Fibroblast of skin of left quadriceps (primary cell): ENCODE measurements at regions not wholly inside any gene's neighbourhood (a gene's known extent, or its start where the extent isn't known, plus 50 kb on each side); places are given as distances from the start of the nearest gene placed in this dataset.

ENCODE experiments used
- DNase-seq, 2 experiments: peaks; one replicate each; pipeline ENCODE4 v3.0.0-alpha.2; 2013; ENCODE audit warnings: low read depth in 2 of 2

DNA sequence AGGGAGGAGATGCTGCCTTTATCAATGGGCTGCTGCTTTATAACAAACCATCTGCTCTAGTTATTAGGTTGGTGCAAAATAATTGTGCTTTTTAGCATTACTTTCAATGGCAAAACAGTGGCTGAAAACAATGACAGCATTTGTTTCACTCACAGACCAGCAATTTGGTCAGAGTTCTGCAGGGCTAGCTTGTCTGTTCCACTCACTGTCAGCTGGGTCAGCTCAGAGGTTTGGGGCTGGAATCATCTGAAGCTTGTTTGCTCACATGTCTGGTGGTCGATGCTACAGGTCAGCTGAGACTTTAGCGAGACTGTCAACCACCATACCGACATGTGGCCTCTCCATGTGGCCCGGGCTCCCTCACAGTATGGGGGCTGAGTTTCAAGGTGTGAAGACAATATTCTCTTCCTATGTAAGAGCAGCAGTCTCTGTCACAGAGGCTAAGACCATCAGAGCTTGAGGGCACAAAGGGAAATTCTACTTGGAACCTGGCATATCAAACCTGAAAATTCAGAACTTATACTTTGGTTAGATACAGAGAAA, 81.3 kb upstream of the LIMCH1 start:
- DNase-seq: no peak

DNA sequence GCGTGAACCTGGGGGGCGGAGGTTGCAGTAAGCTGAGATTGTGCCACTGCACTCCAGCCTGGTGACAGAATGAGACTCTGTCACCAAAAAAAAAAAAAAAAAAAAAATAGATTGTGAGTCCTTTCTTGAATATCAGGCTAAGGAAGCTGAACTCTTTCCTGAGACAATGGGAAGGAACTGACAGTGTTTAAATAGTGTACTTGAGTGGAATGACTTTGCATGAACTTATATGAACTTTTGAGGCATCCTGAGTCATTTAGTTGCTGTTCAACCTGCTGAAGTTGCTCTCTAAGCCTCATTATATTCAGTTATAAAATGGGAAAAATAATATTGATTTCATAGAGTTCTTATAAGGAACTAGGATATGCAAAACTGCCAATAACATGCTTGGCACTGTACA, 79.3 kb upstream of the LIMCH1 start:
- DNase-seq: no peak

DNA sequence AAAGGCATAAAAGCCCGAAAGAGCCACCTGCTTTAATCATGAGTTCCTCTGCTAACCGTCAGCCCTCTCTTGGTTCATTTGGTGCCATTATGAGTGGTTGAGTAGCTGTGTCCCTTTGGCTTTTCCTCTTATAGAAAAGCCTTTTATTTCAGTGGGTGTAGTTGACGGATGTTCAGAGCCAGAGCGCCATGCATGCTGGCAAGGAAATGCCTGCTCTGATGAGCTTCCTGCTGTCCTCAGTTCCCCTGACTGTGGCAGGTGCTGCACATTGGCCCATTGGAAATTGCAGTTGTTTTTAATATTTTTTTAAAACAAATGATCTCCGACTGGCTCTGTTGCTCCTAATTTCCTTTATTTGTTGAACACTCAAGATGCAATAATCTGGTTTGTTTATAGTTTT, 77.3 kb upstream of the LIMCH1 start:
- no peak for DNase-seq

- DNase-seq: no peak
Observed at GRCh38 chr4:41461780-41462307, 76.1 kb upstream of the LIMCH1 start.

GRCh38 chr4:41465146-41465761, 72.7 kb upstream of the LIMCH1 start:
- no peak for DNase-seq

- no peak for DNase-seq
Observed at GRCh38 chr4:41466249-41466648, 71.7 kb upstream of the LIMCH1 start.

GRCh38 chr4:41468122-41468521, 69.8 kb upstream of the LIMCH1 start:
- DNase-seq: no peak

- no peak for DNase-seq
Observed at GRCh38 chr4:41471126-41472071, 66.6 kb upstream of the LIMCH1 start.

DNA sequence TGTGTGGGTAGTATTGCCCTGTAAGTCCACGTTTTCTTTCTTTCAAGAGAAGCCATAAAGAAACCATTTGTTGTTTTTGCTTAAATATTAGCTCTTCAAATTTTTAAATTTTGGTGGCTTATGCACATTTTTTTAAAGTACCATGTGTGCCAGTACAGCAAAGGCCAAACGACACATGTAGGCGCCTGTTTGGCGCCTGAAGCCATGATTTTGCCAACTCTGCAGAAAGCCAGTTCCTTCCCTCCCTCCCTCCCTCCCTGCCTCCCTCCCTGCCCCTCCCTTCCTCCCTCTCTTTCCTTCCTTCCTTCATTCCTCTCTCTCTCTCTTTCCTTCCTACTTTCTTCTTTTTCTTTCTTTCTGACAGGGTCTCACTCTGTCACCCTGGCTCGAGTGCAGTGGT, 65.9 kb upstream of the LIMCH1 start:
- no peak for DNase-seq

- no peak for DNase-seq
Observed at GRCh38 chr4:41473176-41473575, 64.8 kb upstream of the LIMCH1 start.

DNA sequence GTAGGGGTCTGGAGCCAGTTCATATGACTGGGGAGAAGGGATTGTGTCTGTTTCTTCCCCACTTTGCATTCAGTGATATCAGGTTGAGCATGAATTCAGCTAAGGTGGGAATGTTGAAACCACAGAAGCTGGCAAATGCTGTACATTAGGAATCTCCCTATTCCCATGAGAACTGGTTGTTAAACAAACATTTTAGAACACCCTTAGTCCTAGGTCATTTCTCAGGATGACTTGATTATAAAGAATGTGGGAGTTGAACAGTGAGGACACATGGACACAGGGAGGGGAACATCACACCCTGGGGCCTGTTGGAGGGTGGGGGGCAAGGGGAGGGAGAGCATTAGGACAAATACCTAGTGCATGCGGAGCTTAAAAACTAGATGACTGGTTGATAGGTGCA, 62.6 kb upstream of the LIMCH1 start:
- DNase-seq: no peak

GRCh38 chr4:41476310-41476885, 61.6 kb upstream of the LIMCH1 start:
- DNase-seq: no peak

DNA sequence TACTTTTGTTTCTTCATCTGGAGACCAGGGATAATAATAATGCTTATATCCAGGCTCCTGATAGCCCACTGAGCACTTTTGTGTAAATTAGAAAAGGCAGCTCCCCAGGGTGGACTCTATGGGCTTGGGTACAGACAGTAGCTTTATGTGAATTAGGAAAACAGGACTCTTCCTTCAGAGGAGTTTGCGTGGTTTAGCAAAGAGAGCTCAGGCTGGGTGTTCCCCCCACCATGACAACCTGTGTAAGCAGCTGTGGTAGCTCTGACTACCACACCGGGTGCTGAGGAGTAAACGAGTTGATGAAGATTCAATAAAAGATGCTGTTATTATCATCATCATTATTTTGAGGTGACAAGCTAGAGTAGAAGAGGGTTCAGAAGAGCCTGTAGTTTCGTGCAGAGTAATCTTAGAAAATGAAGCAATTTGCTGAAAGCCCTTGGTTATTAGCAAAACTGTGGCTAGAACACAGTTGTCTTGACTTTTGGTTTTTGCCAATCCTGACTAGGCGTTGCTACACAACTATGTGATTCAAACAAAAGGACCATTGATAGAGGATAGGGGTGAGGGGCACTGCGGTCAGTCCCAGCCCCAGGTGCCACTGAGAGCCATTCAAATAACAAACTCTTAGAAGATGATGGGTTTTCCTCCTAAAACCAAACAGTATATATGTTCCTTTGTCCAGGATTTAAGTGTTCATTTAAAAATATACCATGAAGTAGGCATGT, 60.6 kb upstream of the LIMCH1 start:
- DNase-seq: no peak

- DNase-seq: no peak
Observed at GRCh38 chr4:41478518-41478917, 59.4 kb upstream of the LIMCH1 start.

GRCh38 chr4:41480896-41481311, 57.1 kb upstream of the LIMCH1 start:
- DNase-seq: no peak

- no peak for DNase-seq
Observed at GRCh38 chr4:41483771-41484170, 54.2 kb upstream of the LIMCH1 start.

- no peak for DNase-seq
Observed at GRCh38 chr4:41485041-41485440, 52.9 kb upstream of the LIMCH1 start.

DNA sequence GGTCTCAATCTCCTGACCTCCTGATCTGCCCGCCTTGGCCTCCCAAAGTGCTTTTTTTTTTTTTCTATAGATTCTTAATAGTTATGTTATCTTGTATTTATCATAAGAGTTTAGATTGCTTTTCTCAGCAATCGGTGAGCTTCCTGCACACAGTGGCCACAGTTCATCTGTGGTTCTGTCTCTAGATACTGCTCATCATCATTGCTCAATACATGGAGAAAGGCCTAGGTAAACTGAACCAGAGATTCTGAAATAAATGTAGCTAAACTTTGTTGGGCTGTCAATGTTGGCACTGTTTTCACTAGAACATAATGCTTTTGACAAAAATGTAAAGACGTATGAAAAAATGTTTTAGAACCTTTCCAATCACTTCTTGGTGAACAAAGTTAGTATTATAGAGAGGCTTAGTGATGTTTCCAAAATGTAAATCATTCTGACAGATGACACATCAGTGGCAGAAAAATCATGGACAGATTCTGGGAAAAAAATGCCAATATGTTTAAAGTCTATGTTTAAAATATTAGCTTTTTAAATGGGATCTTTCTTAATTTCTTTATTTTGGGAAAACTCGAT, 50.0 kb upstream of the LIMCH1 start:
- no peak for DNase-seq
